Activated CD8-positive, alpha-beta T cell treated with anti-CD3 and anti-CD28 coated beads for 36 hours (primary cell): ENCODE measurements at regions not wholly inside any gene's neighbourhood (a gene's known extent, or its start where the extent isn't known, plus 50 kb on each side); places are given as distances from the start of the nearest gene placed in this dataset.

Experiments
- ATAC-seq: fragments of 200-7000 bp; cut with Tn5 transposase; one replicate; pipeline ENCODE4 v1.10.0; 2021; ENCODE audit warnings: mild to moderate bottlenecking, moderate library complexity
- CTCF ChIA-PET: fragments of 350-600 bp; sonication (Branson Sonifier 250); formaldehyde crosslinking; loops from one replicate; lab custom pipeline; 2021; ENCODE audit warnings: antibody characterized with exemption; lab: Charles Lee
- POLR2A ChIA-PET: fragments of 350-600 bp; sonication (Branson Sonifier 250); formaldehyde crosslinking; loops from one replicate; lab custom pipeline; 2021; ENCODE audit warnings: antibody characterized with exemption; lab: Charles Lee
- DNase-seq: peaks from one replicate; pipeline ENCODE4 v3.0.0-alpha.2; 2020
- H3K27ac Mint-ChIP-seq: one replicate; pipeline ENCODE4 v1.8.0; 2021; ENCODE audit warnings: mild to moderate bottlenecking, mixed read lengths
- H3K27me3 Mint-ChIP-seq: one replicate; pipeline ENCODE4 v1.8.0; 2021; ENCODE audit warnings: mixed read lengths
- H3K36me3 Mint-ChIP-seq: one replicate; pipeline ENCODE4 v1.8.0; 2021; ENCODE audit warnings: low read depth, mixed read lengths
- H3K4me1 Mint-ChIP-seq: one replicate; pipeline ENCODE4 v1.8.0; 2021; ENCODE audit warnings: low read depth, mixed read lengths
- H3K4me3 Mint-ChIP-seq: one replicate; pipeline ENCODE4 v1.8.0; 2021; ENCODE audit warnings: mild to moderate bottlenecking, moderate library complexity, mixed read lengths
- H3K9me3 Mint-ChIP-seq: one replicate; pipeline ENCODE4 v1.8.0; 2021; ENCODE audit warnings: mixed read lengths
- intact Hi-C: fragments of 100-400 bp; cut with micrococcal nuclease; formaldehyde crosslinking; loops from one replicate; pipeline ENCODE4 v1.10.0; 2022
- TF ChIP-seq, protein P1 (sequence below): fragments of 200-600 bp; IDR thresholded peaks from one replicate; pipeline ENCODE4 v1.8.0; 2022; ENCODE audit warnings: antibody characterized with exemption, mild to moderate bottlenecking

DNA sequence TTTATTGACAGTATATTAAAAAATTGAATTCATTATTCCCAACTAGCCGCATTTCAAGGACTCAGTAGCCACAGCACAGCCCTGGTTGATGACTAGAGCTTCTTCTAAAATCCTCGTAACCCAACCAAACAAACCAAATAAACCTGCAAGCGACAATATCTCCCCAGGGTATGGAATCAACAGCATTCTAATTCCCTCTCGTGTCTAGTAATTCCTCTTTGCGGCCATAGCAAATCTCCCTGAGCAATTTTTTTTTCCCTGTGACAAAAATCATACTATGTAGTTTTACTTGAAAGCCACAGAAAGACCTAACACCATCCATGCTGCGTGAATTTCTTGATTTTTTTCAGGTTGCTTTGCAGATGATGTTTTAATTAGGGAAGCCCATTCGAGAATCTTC, 143.4 kb upstream of the MYOCD start:
- no peak for ATAC-seq
- CTCF ChIA-PET, result no interaction called here
- POLR2A ChIA-PET, result no interaction called here
- Mint-ChIP-seq H3K27ac (no peak overlapping the region), H3K27me3 (no peaks in the 10 kb centered on the region), H3K4me1 (no peaks in the 10 kb centered on the region), H3K36me3 (no peaks in the 10 kb centered on the region), H3K4me3 (no peak overlapping the region), H3K9me3 (no peaks in the 10 kb centered on the region)
- intact Hi-C loops, result no loop called here
- DNase-seq, result no peak
- TF ChIP-seq, protein P1, sequence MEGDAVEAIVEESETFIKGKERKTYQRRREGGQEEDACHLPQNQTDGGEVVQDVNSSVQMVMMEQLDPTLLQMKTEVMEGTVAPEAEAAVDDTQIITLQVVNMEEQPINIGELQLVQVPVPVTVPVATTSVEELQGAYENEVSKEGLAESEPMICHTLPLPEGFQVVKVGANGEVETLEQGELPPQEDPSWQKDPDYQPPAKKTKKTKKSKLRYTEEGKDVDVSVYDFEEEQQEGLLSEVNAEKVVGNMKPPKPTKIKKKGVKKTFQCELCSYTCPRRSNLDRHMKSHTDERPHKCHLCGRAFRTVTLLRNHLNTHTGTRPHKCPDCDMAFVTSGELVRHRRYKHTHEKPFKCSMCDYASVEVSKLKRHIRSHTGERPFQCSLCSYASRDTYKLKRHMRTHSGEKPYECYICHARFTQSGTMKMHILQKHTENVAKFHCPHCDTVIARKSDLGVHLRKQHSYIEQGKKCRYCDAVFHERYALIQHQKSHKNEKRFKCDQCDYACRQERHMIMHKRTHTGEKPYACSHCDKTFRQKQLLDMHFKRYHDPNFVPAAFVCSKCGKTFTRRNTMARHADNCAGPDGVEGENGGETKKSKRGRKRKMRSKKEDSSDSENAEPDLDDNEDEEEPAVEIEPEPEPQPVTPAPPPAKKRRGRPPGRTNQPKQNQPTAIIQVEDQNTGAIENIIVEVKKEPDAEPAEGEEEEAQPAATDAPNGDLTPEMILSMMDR, result no peak

DNA sequence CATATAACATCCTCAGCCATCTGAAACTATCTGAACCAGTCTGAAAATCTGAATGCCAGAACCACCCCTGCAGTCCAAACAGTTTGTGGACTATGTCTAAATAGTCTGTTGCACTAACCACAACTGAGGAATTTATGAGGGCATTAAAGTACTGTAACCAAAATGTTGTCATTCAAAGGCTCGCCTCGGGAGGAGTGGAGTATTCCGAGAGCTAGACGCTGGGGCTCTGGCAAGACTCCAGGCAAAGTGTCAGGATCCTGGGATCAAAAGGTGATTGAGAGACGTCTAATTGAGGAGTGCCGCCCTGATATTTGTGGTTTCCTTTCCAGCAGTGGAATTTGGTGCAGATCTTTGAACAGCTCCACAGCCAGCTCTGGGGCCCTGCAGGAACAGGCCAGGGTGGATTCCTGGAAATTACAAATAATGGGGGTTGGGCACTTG, 142.9 kb upstream of the MYOCD start:
- H3K27ac Mint-ChIP-seq, result no peak overlapping the region
- TF ChIP-seq, protein P1, result no peak
- ATAC-seq (no peak), DNase-seq (no peak)
- no peak overlapping the region for H3K4me3 Mint-ChIP-seq
- H3K4me1 Mint-ChIP-seq, result no peaks in the 10 kb centered on the region
- H3K27me3 Mint-ChIP-seq, result no peaks in the 10 kb centered on the region
- ChIA-PET POLR2A (interaction anchor here (0.6 kb wide), 1 partner anchor 35 kb away, joined by 3 read pairs; no protein-coding TSS in a partner anchor), CTCF (no interaction called here)
- no peaks in the 10 kb centered on the region for H3K9me3 Mint-ChIP-seq
- intact Hi-C loops, result no loop called here
- no peaks in the 10 kb centered on the region for H3K36me3 Mint-ChIP-seq

DNA sequence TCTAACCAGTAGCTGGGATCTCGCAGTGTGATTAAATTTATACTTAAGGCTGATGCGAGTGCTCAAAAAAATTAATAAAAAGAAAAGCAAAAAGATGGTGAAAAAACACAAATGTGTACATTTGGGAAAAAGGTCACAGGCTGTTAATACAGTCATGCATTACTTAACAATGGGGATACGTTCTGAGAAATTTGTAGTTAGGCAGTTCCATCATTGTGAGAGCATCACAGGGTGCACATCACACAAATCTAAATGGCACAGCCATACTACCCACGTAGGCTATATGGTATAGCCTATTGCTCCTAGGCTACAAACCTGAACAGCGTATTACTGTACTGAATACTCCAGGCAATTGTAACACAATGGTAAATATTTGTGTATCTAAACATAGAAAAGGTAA, 142.4 kb upstream of the MYOCD start:
- H3K9me3 Mint-ChIP-seq, result no peaks in the 10 kb centered on the region
- no peak overlapping the region for H3K4me3 Mint-ChIP-seq
- DNase-seq (no peak), ATAC-seq (no peak)
- no peak overlapping the region for H3K27ac Mint-ChIP-seq
- ChIA-PET CTCF (no interaction called here), POLR2A (interaction anchor here (0.6 kb wide), 1 partner anchor 35 kb away, joined by 3 read pairs; no protein-coding TSS in a partner anchor)
- H3K4me1 Mint-ChIP-seq, result no peaks in the 10 kb centered on the region
- H3K27me3 Mint-ChIP-seq, result no peaks in the 10 kb centered on the region
- intact Hi-C loops, result no loop called here
- TF ChIP-seq, protein P1, result no peak
- H3K36me3 Mint-ChIP-seq, result no peaks in the 10 kb centered on the region

DNA sequence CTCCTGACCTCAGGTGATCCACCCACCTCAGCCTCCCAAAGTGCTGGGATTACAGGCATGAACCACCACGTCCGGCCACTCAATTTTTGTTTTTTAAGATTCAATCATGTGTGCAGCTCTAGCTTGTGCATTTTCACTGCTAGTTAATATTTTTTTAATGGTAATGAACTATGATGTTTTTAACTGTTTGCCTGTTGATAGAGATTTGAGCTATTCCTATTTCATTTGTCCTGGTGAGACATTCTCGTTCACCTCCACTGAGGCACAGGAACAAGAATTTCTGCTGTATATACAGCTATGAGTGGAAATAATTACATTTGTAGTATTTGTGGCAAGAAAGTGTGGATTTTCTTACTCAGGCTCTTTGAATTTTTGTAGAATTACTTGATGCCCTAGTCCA, 137.7 kb upstream of the MYOCD start:
- Mint-ChIP-seq H3K27ac (no peak overlapping the region), H3K4me3 (no peak overlapping the region), H3K9me3 (no peaks in the 10 kb centered on the region), H3K4me1 (no peaks in the 10 kb centered on the region), H3K36me3 (no peaks in the 10 kb centered on the region), H3K27me3 (no peaks in the 10 kb centered on the region)
- ATAC-seq (no peak), DNase-seq (no peak)
- POLR2A ChIA-PET, result no interaction called here
- intact Hi-C loops, result no loop called here
- TF ChIP-seq, protein P1, result no peak
- CTCF ChIA-PET, result no interaction called here

DNA sequence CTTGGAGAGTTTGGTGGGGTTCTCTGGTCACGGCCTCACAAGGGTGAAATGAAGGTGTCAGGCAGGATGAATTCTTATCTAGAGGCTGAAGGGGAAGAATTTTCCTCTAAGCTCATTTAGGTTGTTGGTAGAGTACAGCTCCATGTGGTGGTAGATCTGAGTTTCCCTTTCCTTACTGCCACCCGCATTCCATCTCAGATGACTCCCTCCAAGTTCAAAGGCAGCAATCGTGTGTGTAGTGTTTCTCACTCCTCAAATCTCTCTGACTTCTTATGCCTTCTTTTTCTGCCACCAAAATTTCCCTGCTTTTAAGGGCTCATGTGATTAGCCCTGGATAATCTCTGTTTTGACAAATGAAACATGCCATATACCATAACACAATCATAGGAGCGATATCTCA, 135.5 kb upstream of the MYOCD start:
- POLR2A ChIA-PET, result no interaction called here
- intact Hi-C loops, result no loop called here
- H3K36me3 Mint-ChIP-seq, result no peaks in the 10 kb centered on the region
- no peaks in the 10 kb centered on the region for H3K4me1 Mint-ChIP-seq
- no peak for ATAC-seq
- no peak overlapping the region for H3K4me3 Mint-ChIP-seq
- no peaks in the 10 kb centered on the region for H3K9me3 Mint-ChIP-seq
- peaks cover 1% of the 10 kb centered on the region for H3K27me3 Mint-ChIP-seq
- CTCF ChIA-PET, result no interaction called here
- no peak for DNase-seq
- TF ChIP-seq, protein P1, result no peak
- no peak overlapping the region for H3K27ac Mint-ChIP-seq
